ENCODE measurements at regions not wholly inside any gene's neighbourhood (a gene's known extent, or its start where the extent isn't known, plus 50 kb on each side); places are given as distances from the start of the nearest gene placed in this dataset.

DNA sequence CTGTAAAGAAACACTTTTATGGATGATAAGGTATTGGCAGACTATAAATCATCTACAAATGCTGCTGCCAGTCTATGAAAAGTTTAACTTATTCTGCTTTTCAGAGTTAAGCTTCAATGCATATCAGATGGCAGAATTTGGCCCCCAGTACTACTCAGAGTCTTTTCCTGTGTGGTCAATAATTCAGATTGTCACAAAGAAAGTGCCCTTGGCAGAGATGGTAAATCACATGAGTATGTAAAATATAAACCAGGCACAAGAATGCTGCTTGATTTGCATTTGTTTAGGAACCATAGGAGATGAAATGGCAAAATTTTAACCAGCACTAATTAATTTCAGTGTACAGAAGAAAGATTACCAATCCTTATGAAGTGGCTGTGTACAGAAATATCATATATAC, 818.3 kb upstream of the POT1 start:
- DNase-seq: no peak
- Histone ChIP-seq H3K27ac (ENCODE audit: low read depth in 1 of 2, low read length in 2 of 2) (no peak overlapping the region), H3K27me3 (ENCODE audit: control insufficient read depth in 1 of 2, insufficient read depth in 2 of 2, low read length in 1 of 2) (no peaks in the 10 kb centered on the region), H3K9me3 (ENCODE audit: control insufficient read depth, low read length) (no peaks in the 10 kb centered on the region), H3K36me3 (ENCODE audit: control insufficient read depth in 1 of 2, insufficient read depth in 2 of 2, low read length in 1 of 2) (no peaks in the 10 kb centered on the region), H3K4me1 (ENCODE audit: control insufficient read depth in 1 of 2, insufficient read depth in 2 of 2, low read length in 2 of 2) (no peaks in the 10 kb centered on the region), H3K4me3 (ENCODE audit: low read length in 2 of 2) (no peak overlapping the region)
- ATAC-seq (ENCODE audit: low FRiP score): no peak
- intact Hi-C loops (cut with DNase I): no loop called here

DNA sequence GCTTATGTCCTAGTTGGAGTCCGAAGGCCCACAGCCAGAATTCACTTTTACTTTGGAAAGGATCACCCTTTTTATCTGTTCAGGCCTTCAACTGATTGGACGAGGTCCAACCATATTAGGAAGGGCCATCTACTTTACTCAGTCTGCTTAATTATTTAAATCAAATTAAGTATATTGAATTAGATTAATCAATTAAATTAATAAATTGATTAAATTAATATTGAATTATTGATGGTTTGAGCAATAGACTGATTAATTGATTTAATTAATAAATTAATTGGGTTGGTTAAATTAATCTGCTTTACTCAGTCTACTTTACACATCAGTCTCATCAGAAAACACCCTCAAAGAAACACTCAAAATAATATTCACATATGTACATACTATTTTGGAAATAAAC, 816.9 kb upstream of the POT1 start:
- ATAC-seq (ENCODE audit: low FRiP score) (no peak), DNase-seq (no peak)
- Histone ChIP-seq H3K9me3 (ENCODE audit: control insufficient read depth, low read length) (no peaks in the 10 kb centered on the region), H3K27ac (ENCODE audit: low read depth in 1 of 2, low read length in 2 of 2) (no peak overlapping the region), H3K4me3 (ENCODE audit: low read length in 2 of 2) (no peak overlapping the region), H3K27me3 (ENCODE audit: control insufficient read depth in 1 of 2, insufficient read depth in 2 of 2, low read length in 1 of 2) (no peaks in the 10 kb centered on the region), H3K36me3 (ENCODE audit: control insufficient read depth in 1 of 2, insufficient read depth in 2 of 2, low read length in 1 of 2) (no peaks in the 10 kb centered on the region), H3K4me1 (ENCODE audit: control insufficient read depth in 1 of 2, insufficient read depth in 2 of 2, low read length in 2 of 2) (no peaks in the 10 kb centered on the region)
- WGBS, 2 donors: 67 to 75% methylated on average over 2 of the region's 2 CpGs
- intact Hi-C loops (cut with DNase I): no loop called here

DNA sequence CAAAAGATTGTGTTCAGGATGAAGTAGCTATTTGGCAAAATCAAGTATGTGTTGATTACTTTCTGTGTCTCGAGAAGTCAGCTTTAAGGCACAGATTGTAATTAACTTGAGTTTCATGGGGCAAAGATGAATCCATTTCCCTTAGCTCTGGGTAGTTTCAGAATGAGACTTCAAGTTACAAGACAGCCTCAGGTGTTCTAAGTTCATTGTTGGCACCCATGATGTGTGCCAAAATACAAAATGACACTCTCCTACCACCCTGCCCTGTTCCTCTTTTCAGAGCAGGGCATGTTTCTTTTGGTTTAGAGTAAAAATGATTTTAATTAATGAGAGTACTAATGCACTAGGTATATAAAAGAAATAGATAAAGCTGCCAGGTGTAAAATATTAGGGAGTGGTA, 797.6 kb upstream of the POT1 start:
- WGBS, 2 donors: 78 to 87% methylated on average over 1 of the region's 1 CpG
- DNase-seq (no peak), ATAC-seq (ENCODE audit: low FRiP score) (no peak)
- Histone ChIP-seq H3K4me1 (ENCODE audit: control insufficient read depth in 1 of 2, insufficient read depth in 2 of 2, low read length in 2 of 2) (no peaks in the 10 kb centered on the region), H3K4me3 (ENCODE audit: low read length in 2 of 2) (no peak overlapping the region), H3K27me3 (ENCODE audit: control insufficient read depth in 1 of 2, insufficient read depth in 2 of 2, low read length in 1 of 2) (no peaks in the 10 kb centered on the region), H3K36me3 (ENCODE audit: control insufficient read depth in 1 of 2, insufficient read depth in 2 of 2, low read length in 1 of 2) (no peaks in the 10 kb centered on the region), H3K27ac (ENCODE audit: low read depth in 1 of 2, low read length in 2 of 2) (no peak overlapping the region), H3K9me3 (ENCODE audit: control insufficient read depth, low read length) (no peaks in the 10 kb centered on the region)
- intact Hi-C loops (cut with DNase I): no loop called here

DNA sequence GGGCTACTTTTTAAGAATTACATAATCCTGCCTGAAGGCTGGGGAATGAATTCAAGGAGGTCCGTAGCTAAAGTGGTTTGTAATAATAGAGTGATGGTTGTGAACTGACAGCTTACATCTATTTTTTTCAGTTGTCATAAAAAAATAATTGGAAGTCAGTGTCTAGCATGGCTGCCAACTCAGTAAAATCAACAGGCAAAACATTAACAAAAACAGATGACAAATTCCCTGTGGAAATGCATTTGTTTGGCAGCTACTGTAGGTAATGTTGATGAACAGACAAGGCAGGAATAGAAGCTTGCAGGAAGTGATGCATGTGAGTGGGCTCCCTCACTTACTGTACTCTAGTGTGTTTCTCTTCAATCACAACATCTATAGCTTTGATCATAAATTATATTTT, 766.0 kb upstream of the POT1 start:
- intact Hi-C loops (cut with DNase I): no loop called here
- WGBS, 2 donors: 19 to 37% methylated on average over 1 of the region's 1 CpG
- ATAC-seq (ENCODE audit: low FRiP score) (no peak), DNase-seq (no peak)
- H3K36me3 ChIP-seq (ENCODE audit: control insufficient read depth in 1 of 2, insufficient read depth in 2 of 2, low read length in 1 of 2): no peaks in the 10 kb centered on the region
- H3K27ac ChIP-seq (ENCODE audit: low read depth in 1 of 2, low read length in 2 of 2): no peak overlapping the region
- peaks cover 1% of the 10 kb centered on the region for H3K9me3 ChIP-seq (ENCODE audit: control insufficient read depth, low read length)
- no peaks in the 10 kb centered on the region for H3K4me1 ChIP-seq (ENCODE audit: control insufficient read depth in 1 of 2, insufficient read depth in 2 of 2, low read length in 2 of 2)
- no peaks in the 10 kb centered on the region for H3K27me3 ChIP-seq (ENCODE audit: control insufficient read depth in 1 of 2, insufficient read depth in 2 of 2, low read length in 1 of 2)
- H3K4me3 ChIP-seq (ENCODE audit: low read length in 2 of 2): no peak overlapping the region

DNA sequence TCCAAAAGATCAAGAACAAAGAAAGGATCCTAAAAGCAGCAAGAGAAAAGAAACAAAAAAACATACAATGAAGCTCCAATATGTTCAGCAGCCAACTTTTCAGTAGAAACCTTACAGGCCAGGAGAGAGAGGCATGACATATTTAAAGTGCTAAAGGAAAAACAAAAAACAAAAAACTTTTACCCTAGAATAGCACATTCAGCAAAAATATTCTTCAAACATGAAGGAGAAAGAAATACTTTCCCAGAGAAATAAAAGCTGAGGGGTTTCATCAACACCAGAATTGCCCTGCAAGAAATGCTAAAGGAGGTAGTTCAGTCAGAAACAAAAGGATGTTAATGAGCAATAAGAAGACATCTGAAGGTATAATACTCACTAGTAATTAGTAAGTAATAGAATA, 753.5 kb upstream of the POT1 start:
- DNase-seq (no peak), ATAC-seq (ENCODE audit: low FRiP score) (no peak)
- Histone ChIP-seq H3K27ac (ENCODE audit: low read depth in 1 of 2, low read length in 2 of 2) (no peak overlapping the region), H3K9me3 (ENCODE audit: control insufficient read depth, low read length) (no peaks in the 10 kb centered on the region), H3K4me1 (ENCODE audit: control insufficient read depth in 1 of 2, insufficient read depth in 2 of 2, low read length in 2 of 2) (no peaks in the 10 kb centered on the region), H3K27me3 (ENCODE audit: control insufficient read depth in 1 of 2, insufficient read depth in 2 of 2, low read length in 1 of 2) (no peaks in the 10 kb centered on the region), H3K36me3 (ENCODE audit: control insufficient read depth in 1 of 2, insufficient read depth in 2 of 2, low read length in 1 of 2) (no peaks in the 10 kb centered on the region), H3K4me3 (ENCODE audit: low read length in 2 of 2) (no peak overlapping the region)
- intact Hi-C loops (cut with DNase I): no loop called here

DNA sequence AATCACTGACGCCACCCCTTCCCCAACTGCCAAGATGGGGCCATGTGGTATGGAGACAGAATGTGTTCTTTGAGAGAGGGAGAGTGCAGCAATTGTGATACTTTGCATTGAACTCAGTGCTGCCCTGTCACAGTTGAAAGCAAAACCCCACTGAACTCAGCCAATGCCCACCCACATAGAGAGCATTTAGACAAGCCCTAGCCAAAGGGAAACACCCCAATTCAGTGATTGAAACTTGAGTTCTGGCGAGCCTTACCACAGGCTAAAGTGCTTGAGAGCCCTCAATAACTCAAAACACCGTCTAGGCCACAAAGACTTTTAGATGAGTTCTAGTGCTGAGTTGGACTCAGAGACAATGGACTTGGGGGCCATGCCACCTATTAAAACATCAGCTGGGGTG, 751.9 kb upstream of the POT1 start:
- WGBS, 2 donors: 80 to 85% methylated on average over 3 of the region's 3 CpGs
- Histone ChIP-seq H3K27ac (ENCODE audit: low read depth in 1 of 2, low read length in 2 of 2) (no peak overlapping the region), H3K4me3 (ENCODE audit: low read length in 2 of 2) (no peak overlapping the region), H3K36me3 (ENCODE audit: control insufficient read depth in 1 of 2, insufficient read depth in 2 of 2, low read length in 1 of 2) (no peaks in the 10 kb centered on the region), H3K27me3 (ENCODE audit: control insufficient read depth in 1 of 2, insufficient read depth in 2 of 2, low read length in 1 of 2) (no peaks in the 10 kb centered on the region), H3K4me1 (ENCODE audit: control insufficient read depth in 1 of 2, insufficient read depth in 2 of 2, low read length in 2 of 2) (no peaks in the 10 kb centered on the region), H3K9me3 (ENCODE audit: control insufficient read depth, low read length) (no peaks in the 10 kb centered on the region)
- DNase-seq (no peak), ATAC-seq (ENCODE audit: low FRiP score) (no peak)
- intact Hi-C loops (cut with DNase I): no loop called here

DNA sequence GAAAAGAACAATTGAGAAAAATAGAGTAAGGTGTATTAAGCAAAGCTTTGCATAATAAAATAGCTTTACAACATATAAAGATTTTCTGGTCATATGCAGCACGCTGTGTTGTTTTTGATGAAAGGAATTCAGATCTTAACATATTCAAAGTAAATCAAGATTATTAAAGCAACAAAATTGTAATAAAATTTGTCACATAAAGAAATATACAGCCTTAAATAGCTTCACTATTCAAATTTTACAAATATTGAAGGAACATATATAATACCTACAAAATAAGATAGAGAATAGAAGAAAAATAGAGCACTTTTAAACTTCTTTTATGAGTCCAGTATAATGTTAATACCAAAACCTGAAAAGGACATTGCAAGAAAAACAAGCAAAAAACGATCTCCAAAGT, 749.1 kb upstream of the POT1 start:
- Histone ChIP-seq H3K27ac (ENCODE audit: low read depth in 1 of 2, low read length in 2 of 2) (no peak overlapping the region), H3K4me1 (ENCODE audit: control insufficient read depth in 1 of 2, insufficient read depth in 2 of 2, low read length in 2 of 2) (no peaks in the 10 kb centered on the region), H3K36me3 (ENCODE audit: control insufficient read depth in 1 of 2, insufficient read depth in 2 of 2, low read length in 1 of 2) (no peaks in the 10 kb centered on the region), H3K27me3 (ENCODE audit: control insufficient read depth in 1 of 2, insufficient read depth in 2 of 2, low read length in 1 of 2) (no peaks in the 10 kb centered on the region), H3K4me3 (ENCODE audit: low read length in 2 of 2) (no peak overlapping the region), H3K9me3 (ENCODE audit: control insufficient read depth, low read length) (no peaks in the 10 kb centered on the region)
- 57 to 61% methylated on average over 2 of the region's 2 CpGs for WGBS, 2 donors
- intact Hi-C loops (cut with DNase I): no loop called here
- no peak for DNase-seq
- no peak for ATAC-seq (ENCODE audit: low FRiP score)

DNA sequence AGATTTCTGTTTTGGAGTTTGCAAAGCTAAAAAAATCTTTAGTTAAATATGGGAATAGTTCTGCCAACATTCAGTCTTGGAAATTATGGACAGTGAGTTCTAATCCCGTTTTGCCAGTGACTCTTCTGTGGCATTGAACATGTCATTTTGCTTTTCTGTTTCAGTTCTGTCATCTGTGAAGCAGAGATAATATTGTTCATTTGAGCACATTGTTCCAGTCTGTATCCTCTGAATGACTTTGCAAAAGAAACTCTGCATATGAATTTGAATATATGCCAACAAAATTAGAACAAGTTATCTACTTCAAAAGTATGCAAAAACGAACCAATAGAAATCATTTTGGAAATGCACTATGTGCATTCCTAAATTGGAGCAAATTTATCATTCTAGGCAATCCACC, 746.0 kb upstream of the POT1 start:
- no peak overlapping the region for H3K27ac ChIP-seq (ENCODE audit: low read depth in 1 of 2, low read length in 2 of 2)
- H3K4me1 ChIP-seq (ENCODE audit: control insufficient read depth in 1 of 2, insufficient read depth in 2 of 2, low read length in 2 of 2): no peaks in the 10 kb centered on the region
- no peak for DNase-seq
- H3K36me3 ChIP-seq (ENCODE audit: control insufficient read depth in 1 of 2, insufficient read depth in 2 of 2, low read length in 1 of 2): no peaks in the 10 kb centered on the region
- WGBS, 2 donors: 35 to 46% methylated on average over 2 of the region's 2 CpGs
- no peak overlapping the region for H3K4me3 ChIP-seq (ENCODE audit: low read length in 2 of 2)
- H3K9me3 ChIP-seq (ENCODE audit: control insufficient read depth, low read length): no peaks in the 10 kb centered on the region
- intact Hi-C loops (cut with DNase I): no loop called here
- ATAC-seq (ENCODE audit: low FRiP score): no peak
- no peaks in the 10 kb centered on the region for H3K27me3 ChIP-seq (ENCODE audit: control insufficient read depth in 1 of 2, insufficient read depth in 2 of 2, low read length in 1 of 2)

DNA sequence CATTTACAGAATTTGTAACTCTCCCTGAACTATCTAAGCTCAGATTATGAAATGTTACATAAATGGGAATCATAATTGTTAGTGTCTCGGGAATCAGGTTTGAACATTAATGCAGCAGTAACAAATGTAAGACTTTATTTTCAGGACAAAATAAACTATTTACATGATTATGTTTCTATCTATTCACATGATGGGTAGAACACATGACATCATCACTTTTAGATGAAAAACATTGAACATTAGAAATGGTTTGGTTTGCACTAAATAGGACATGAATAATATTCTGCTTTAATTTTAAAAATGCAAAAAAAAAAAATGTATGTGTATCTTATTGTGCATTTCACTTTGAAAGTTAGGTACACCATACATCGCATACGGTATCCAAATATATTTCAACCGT, 745.5 kb upstream of the POT1 start:
- intact Hi-C loops (cut with DNase I): no loop called here
- no peak overlapping the region for H3K27ac ChIP-seq (ENCODE audit: low read depth in 1 of 2, low read length in 2 of 2)
- H3K4me1 ChIP-seq (ENCODE audit: control insufficient read depth in 1 of 2, insufficient read depth in 2 of 2, low read length in 2 of 2): no peaks in the 10 kb centered on the region
- WGBS, 2 donors: 92 to 93% methylated on average over 4 of the region's 4 CpGs
- no peaks in the 10 kb centered on the region for H3K27me3 ChIP-seq (ENCODE audit: control insufficient read depth in 1 of 2, insufficient read depth in 2 of 2, low read length in 1 of 2)
- DNase-seq (no peak), ATAC-seq (ENCODE audit: low FRiP score) (no peak)
- no peaks in the 10 kb centered on the region for H3K36me3 ChIP-seq (ENCODE audit: control insufficient read depth in 1 of 2, insufficient read depth in 2 of 2, low read length in 1 of 2)
- no peaks in the 10 kb centered on the region for H3K9me3 ChIP-seq (ENCODE audit: control insufficient read depth, low read length)
- no peak overlapping the region for H3K4me3 ChIP-seq (ENCODE audit: low read length in 2 of 2)

All from aorta (tissue), 5 donors.